Endothelial cell of umbilical vein (primary cell): ENCODE measurements at regions not wholly inside any gene's neighbourhood (a gene's known extent, or its start where the extent isn't known, plus 50 kb on each side); places are given as distances from the start of the nearest gene placed in this dataset.

Experiments used
- BruUV-seq: library from RNA; stranded (reverse); fragments of 400-500 nt; replicated peaks from 2 replicates; lab custom pipeline; 2021; lab: Mats Ljungman, UMichigan
- CTCF ChIA-PET: fragments of 300-600, 350-600 bp; sonication (Branson Sonifier 250); formaldehyde crosslinking; loops from one replicate; lab custom pipeline; 2021; ENCODE audit warnings: antibody characterized with exemption, inconsistent platforms; lab: Charles Lee
- POLR2A ChIA-PET: fragments of 300-600, 350-600 bp; sonication (Branson Sonifier 250); formaldehyde crosslinking; loops from one replicate; lab custom pipeline; 2021; ENCODE audit warnings: antibody characterized with exemption, inconsistent platforms; lab: Charles Lee
- DNase-seq: peaks from one replicate; pipeline ENCODE4 v3.0.0-alpha.2; 2011; ENCODE audit warnings: low read depth, low spot score
- FAIRE-seq: peaks from 2 replicates; lab custom pipeline; 2011; peaks lifted over from hg19 to GRCh38; lab: Jason Lieb, UNC
- H2AFZ ChIP-seq: 2 replicates; pipeline ENCODE4 v1.6.0; 2012; ENCODE audit warnings: low read depth, low read length, control low read depth, inconsistent platforms
- H3K27ac ChIP-seq: 2 replicates; pipeline ENCODE4 v1.5.1; 2011; ENCODE audit warnings: low read depth, mild to moderate bottlenecking, control low read depth, low read length, moderate library complexity; ENCODE audit not compliant: insufficient read depth
- H3K27me3 ChIP-seq, 2 experiments: 2 replicates each; pipeline versions ENCODE4 v1.6.0 to v1.6.1; 2011; ENCODE audit warnings: low read length in 2 of 2, mixed read lengths in 1 of 2; ENCODE audit not compliant: control insufficient read depth in 2 of 2, insufficient read depth in 2 of 2
- H3K36me3 ChIP-seq, 2 experiments: 2 replicates in 1 of 2; 3 replicates in 1 of 2; pipeline ENCODE4 v1.5.1; 2011; ENCODE audit warnings: low read length in 2 of 2, mild to moderate bottlenecking in 1 of 2, moderate library complexity in 1 of 2; ENCODE audit not compliant: control insufficient read depth in 2 of 2, insufficient read depth in 2 of 2; ENCODE audit errors: extremely low read depth in 1 of 2
- H3K4me1 ChIP-seq: 3 replicates; pipeline ENCODE4 v1.5.1; 2011; ENCODE audit warnings: mild to moderate bottlenecking, low read length; ENCODE audit not compliant: control insufficient read depth, insufficient read depth; ENCODE audit errors: extremely low read depth
- H3K4me2 ChIP-seq: 2 replicates; pipeline ENCODE4 v1.6.1; 2011; ENCODE audit warnings: low read length, control low read depth, mixed read lengths; ENCODE audit not compliant: insufficient read depth
- H3K4me3 ChIP-seq, 3 experiments: fragments of 200-600 bp in 1 of 3; sonication (generic), shearing (Covaris generic) in 1 of 3; replicated peaks in 1 of 3; 2 replicates each; pipeline ENCODE4 v1.5.1; 2011 to 2016; ENCODE audit warnings: control low read depth in 3 of 3, low read length in 3 of 3, mild to moderate bottlenecking in 2 of 3, inconsistent platforms in 1 of 3, low read depth in 1 of 3, moderate library complexity in 1 of 3; ENCODE audit not compliant: insufficient read depth in 1 of 3
- H3K79me2 ChIP-seq: 2 replicates; pipeline ENCODE4 v1.6.0; 2012; ENCODE audit warnings: low read length, inconsistent platforms; ENCODE audit not compliant: control insufficient read depth, insufficient read depth
- H3K9ac ChIP-seq: replicated peaks from 2 replicates; pipeline ENCODE3; 2011; ENCODE audit warnings: low read length, control low read depth; ENCODE audit not compliant: insufficient read depth; ENCODE audit errors: extremely low read depth
- H3K9me1 ChIP-seq: replicated peaks from 3 replicates; pipeline ENCODE4 v1.6.0; 2011; ENCODE audit warnings: mild to moderate bottlenecking, low read length; ENCODE audit not compliant: control insufficient read depth, insufficient read depth; ENCODE audit errors: extremely low read depth
- H3K9me3 ChIP-seq: replicated peaks from 2 replicates; pipeline ENCODE4 v1.5.1; 2012; ENCODE audit warnings: low read length, inconsistent platforms; ENCODE audit not compliant: control insufficient read depth, insufficient read depth
- H4K20me1 ChIP-seq: replicated peaks from 2 replicates; pipeline ENCODE3; 2011; ENCODE audit warnings: mild to moderate bottlenecking, low read length; ENCODE audit not compliant: control insufficient read depth, insufficient read depth; ENCODE audit errors: extremely low read depth
- EZH2 ChIP-seq: IDR thresholded peaks from 2 replicates; pipeline ENCODE4 v1.6.1; 2012; ENCODE audit warnings: borderline replicate concordance, low read depth, mild to moderate bottlenecking, moderate library complexity, low read length, inconsistent platforms; ENCODE audit not compliant: severe bottlenecking
- FOS ChIP-seq: IDR thresholded peaks from 2 replicates; pipeline ENCODE4 v1.6.1; 2011; ENCODE audit warnings: mild to moderate bottlenecking, low read length, moderate library complexity, borderline replicate concordance; ENCODE audit not compliant: insufficient read depth
- GATA2 ChIP-seq: IDR thresholded peaks from 2 replicates; pipeline ENCODE4 v1.7.0; 2011; ENCODE audit warnings: low read depth, mild to moderate bottlenecking, moderate library complexity, mixed read lengths, low read length; ENCODE audit not compliant: insufficient read length, insufficient read depth
- JUN ChIP-seq: IDR thresholded peaks from 2 replicates; pipeline ENCODE4 v1.6.1; 2011; ENCODE audit warnings: borderline replicate concordance, low read depth; ENCODE audit not compliant: insufficient read length, insufficient read depth
- MYC ChIP-seq: IDR thresholded peaks from one replicate; pipeline ENCODE4 v1.6.1; 2011; ENCODE audit warnings: mild to moderate bottlenecking, low read depth, low read length
- POLR2A ChIP-seq: IDR thresholded peaks from 2 replicates; pipeline ENCODE4 v1.6.1; 2012; ENCODE audit warnings: low read depth, mild to moderate bottlenecking, control low read depth, low read length
- POLR2AphosphoS5 ChIP-seq: IDR thresholded peaks from 2 replicates; pipeline ENCODE4 v1.6.1; 2012; ENCODE audit warnings: low read depth, mild to moderate bottlenecking, control low read depth, low read length, moderate library complexity; ENCODE audit not compliant: insufficient read depth
- dilution Hi-C: fragments of 300-500 bp; cut with MboI; formaldehyde crosslinking; loops from one replicate; pipeline ENCODE4 v1.15.0; 2019; ENCODE audit warnings: low sequenced_read_pairs; ENCODE audit not compliant: extremely low pct_ligation_motif_present
- intact Hi-C: fragments of 100-400 bp; cut with micrococcal nuclease; formaldehyde crosslinking; loops from one replicate; pipeline ENCODE4 v1.10.0; 2022
- TF ChIP-seq, protein P1 (sequence below): IDR thresholded peaks from 2 replicates; pipeline ENCODE4 v1.6.1; 2011; ENCODE audit not compliant: insufficient read depth, insufficient read length
- TF ChIP-seq, protein P2 (sequence below), 2 donors: IDR thresholded peaks; 1 replicate in 1 of 2; 2 replicates in 1 of 2; pipeline ENCODE4 v1.5.1; 2011; ENCODE audit warnings: low read length in 2 of 2, mild to moderate bottlenecking in 2 of 2, moderate library complexity in 2 of 2, control low read depth in 1 of 2, inconsistent platforms in 1 of 2, low read depth in 1 of 2; ENCODE audit not compliant: insufficient read depth in 1 of 2; ENCODE audit errors: extremely low read depth in 1 of 2

DNA sequence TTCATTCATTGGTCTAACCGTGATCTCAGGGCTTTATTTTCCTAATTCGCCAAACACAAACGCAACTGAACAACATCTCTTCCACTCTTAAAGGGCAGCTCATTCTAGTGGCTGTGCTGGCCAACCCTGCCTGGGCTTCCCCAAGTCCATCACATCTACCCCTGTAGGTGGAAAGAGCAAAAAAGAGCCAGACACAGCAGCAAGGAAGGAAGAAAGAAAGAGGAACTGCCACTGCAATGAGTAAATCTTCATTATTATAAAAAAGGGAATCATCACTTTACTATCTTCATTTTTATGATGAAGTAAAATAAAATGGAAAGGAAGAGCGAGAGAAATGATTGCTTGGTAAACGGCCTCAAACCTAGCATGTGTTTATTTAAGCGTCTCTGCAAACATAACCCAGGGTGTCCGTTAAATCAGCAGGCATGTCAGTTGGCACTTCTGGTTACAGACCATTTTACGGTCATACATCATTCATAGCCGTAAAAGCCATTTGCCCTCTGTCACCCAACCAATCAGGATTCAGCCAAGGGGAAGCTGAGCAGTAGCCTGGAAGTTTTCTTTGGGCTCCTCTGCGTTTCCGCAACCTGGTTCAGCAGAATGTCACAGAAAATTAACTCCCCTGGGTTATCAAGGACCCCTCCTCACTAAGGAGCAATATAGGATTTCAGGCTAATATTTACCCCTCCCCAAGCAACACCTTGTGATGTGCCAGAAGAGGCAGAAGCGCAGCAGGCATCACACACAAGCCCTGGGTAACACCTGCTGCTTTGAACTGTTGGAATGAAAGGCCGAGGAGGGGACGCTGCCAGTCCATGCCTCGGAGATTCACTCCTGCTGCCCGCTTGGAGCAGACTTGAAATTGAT lies 234.0 kb downstream of the SNX10 start:
- Histone ChIP-seq H3K4me2 (no peak overlapping the region), H4K20me1 (no peaks in the 10 kb centered on the region), H3K9me1 (no peaks in the 10 kb centered on the region), H2AFZ (no peak overlapping the region), H3K4me1 (no peaks in the 10 kb centered on the region), H3K4me3 (no peak overlapping the region), H3K36me3 (no peaks in the 10 kb centered on the region), H3K79me2 (no peaks in the 10 kb centered on the region), H3K27me3 (peaks cover 0 to 8% of the 10 kb centered on the region in 2 experiments), H3K9ac (no peak overlapping the region), H3K27ac (no peak overlapping the region), H3K9me3 (no peaks in the 10 kb centered on the region)
- DNase-seq (no peak), FAIRE-seq (no peak)
- BruUV-seq = no TSS peak
- TF ChIP-seq FOS = no peak
- TF ChIP-seq EZH2 = no peak
- TF ChIP-seq GATA2 = no peak
- TF ChIP-seq JUN = no peak
- no peak for TF ChIP-seq POLR2A
- TF ChIP-seq POLR2AphosphoS5 = no peak
- TF ChIP-seq, protein P1, sequence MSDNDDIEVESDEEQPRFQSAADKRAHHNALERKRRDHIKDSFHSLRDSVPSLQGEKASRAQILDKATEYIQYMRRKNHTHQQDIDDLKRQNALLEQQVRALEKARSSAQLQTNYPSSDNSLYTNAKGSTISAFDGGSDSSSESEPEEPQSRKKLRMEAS = no peak
- TF ChIP-seq MYC = no peak
- TF ChIP-seq, protein P2, sequence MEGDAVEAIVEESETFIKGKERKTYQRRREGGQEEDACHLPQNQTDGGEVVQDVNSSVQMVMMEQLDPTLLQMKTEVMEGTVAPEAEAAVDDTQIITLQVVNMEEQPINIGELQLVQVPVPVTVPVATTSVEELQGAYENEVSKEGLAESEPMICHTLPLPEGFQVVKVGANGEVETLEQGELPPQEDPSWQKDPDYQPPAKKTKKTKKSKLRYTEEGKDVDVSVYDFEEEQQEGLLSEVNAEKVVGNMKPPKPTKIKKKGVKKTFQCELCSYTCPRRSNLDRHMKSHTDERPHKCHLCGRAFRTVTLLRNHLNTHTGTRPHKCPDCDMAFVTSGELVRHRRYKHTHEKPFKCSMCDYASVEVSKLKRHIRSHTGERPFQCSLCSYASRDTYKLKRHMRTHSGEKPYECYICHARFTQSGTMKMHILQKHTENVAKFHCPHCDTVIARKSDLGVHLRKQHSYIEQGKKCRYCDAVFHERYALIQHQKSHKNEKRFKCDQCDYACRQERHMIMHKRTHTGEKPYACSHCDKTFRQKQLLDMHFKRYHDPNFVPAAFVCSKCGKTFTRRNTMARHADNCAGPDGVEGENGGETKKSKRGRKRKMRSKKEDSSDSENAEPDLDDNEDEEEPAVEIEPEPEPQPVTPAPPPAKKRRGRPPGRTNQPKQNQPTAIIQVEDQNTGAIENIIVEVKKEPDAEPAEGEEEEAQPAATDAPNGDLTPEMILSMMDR (IDR thresholded peaks at IDR 0.05; ENCODE audit: extremely low read depth in 1 of 2, insufficient read depth in 1 of 2, low read depth in 1 of 2, low read length in 2 of 2) = no peak
- intact Hi-C loops (no loop called here), dilution Hi-C loops (no loop called here)
- POLR2A ChIA-PET = no interaction called here
- CTCF ChIA-PET = no interaction called here
